ENCODE measurements at regions not wholly inside any gene's neighbourhood (a gene's known extent, or its start where the extent isn't known, plus 50 kb on each side); places are given as distances from the start of the nearest gene placed in this dataset.

DNA sequence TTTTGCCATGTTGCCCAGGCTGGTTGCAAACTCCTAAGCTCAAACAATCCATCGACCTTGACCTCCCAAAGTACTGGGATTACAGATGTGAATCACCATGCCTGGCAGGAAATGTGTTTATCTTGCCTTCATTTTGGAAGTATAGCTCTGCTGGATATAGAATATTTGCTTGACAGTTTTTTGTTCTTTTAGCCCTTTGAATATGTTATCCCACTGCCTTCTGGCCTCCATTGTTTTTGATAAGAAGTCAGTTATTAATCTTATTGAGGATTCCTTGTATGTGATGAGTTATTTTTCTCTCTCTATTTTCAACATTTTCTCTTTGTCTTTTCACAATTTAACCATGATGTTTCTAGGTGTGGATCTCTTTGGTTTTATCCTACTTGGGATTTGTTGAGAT, 112.9 kb upstream of the RAB3GAP2 start:
- H3K79me2 ChIP-seq (ENCODE audit: insufficient read depth) = no peaks in the 10 kb centered on the region
- POLR2A ChIA-PET = no interaction called here
- 15% methylated on average over 1 of the region's 1 CpG for WGBS (ENCODE audit: low lambda C conversion rate)

More for the DNA sequence above, 112.9 kb upstream of the RAB3GAP2 start:
- Histone ChIP-seq H3F3A (replicated peaks; ENCODE audit: insufficient read depth) (no peaks in the 10 kb centered on the region), H3K4me3 (ENCODE audit: low read depth in 2 of 2, low read length in 1 of 2) (no peak overlapping the region), H2AFZ (ENCODE audit: low read depth) (no peak overlapping the region), H3K4me1 (ENCODE audit: control insufficient read depth in 1 of 2, insufficient read depth in 2 of 2, low read depth in 1 of 2, low read length in 1 of 2) (no peaks in the 10 kb centered on the region), H3K9me2 (no peaks in the 10 kb centered on the region), H3K9me3 (0 out of 2 replicates have a peak, but pooled peaks cover 6% of the 10 kb centered on the region), H3K36me3 (replicated peaks in 1 of 2; ENCODE audit: control insufficient read depth in 1 of 2, insufficient read depth in 2 of 2, low read length in 1 of 2) (no peaks in the 10 kb centered on the region), H3K27ac (ENCODE audit: low read depth in 2 of 2, low read length in 1 of 2) (no peak overlapping the region), H3K9ac (no peak overlapping the region), H3K4me2 (no peak overlapping the region), H3K27me3 (ENCODE audit: insufficient read depth) (no peaks in the 10 kb centered on the region), H4K20me1 (ENCODE audit: insufficient read depth) (no peaks in the 10 kb centered on the region)
- TF ChIP-seq REST (IDR thresholded peaks at IDR 0.05; ENCODE audit: low read depth, low read length) (no peak), FOSL2 (IDR thresholded peaks at IDR 0.05; ENCODE audit: borderline replicate concordance, low read depth) (no peak), EZH2phosphoT487 (IDR thresholded peaks at IDR 0.05; ENCODE audit: borderline replicate concordance, low read depth) (no peak), JUND (IDR thresholded peaks at IDR 0.05) (no peak), MEF2A (IDR thresholded peaks at IDR 0.05; ENCODE audit: borderline replicate concordance, low read depth) (no peak), USF1 (IDR thresholded peaks at IDR 0.05; ENCODE audit: borderline replicate concordance, low read depth) (no peak), TEAD4 (IDR thresholded peaks at IDR 0.05; ENCODE audit: borderline replicate concordance, insufficient read depth) (no peak), TCF12 (IDR thresholded peaks at IDR 0.05) (no peak), RXRA (IDR thresholded peaks at IDR 0.05; ENCODE audit: borderline replicate concordance, low read depth) (no peak), ZBTB33 (IDR thresholded peaks at IDR 0.05; ENCODE audit: borderline replicate concordance, low read depth) (no peak), FOXM1 (IDR thresholded peaks at IDR 0.05; ENCODE audit: low read depth) (no peak), RCOR1 (IDR thresholded peaks at IDR 0.05; ENCODE audit: low read length) (no peak), SMC3 (IDR thresholded peaks at IDR 0.05; ENCODE audit: low read depth, low read length) (no peak), NFIC (IDR thresholded peaks at IDR 0.05; ENCODE audit: borderline replicate concordance) (no peak), CHD2 (IDR thresholded peaks at IDR 0.05; ENCODE audit: low read length, partially characterized antibody) (no peak), MXI1 (IDR thresholded peaks at IDR 0.05; ENCODE audit: low read depth, low read length) (no peak), MAX (IDR thresholded peaks at IDR 0.05; ENCODE audit: low read depth) (no peak)
- TF ChIP-seq, protein P1, sequence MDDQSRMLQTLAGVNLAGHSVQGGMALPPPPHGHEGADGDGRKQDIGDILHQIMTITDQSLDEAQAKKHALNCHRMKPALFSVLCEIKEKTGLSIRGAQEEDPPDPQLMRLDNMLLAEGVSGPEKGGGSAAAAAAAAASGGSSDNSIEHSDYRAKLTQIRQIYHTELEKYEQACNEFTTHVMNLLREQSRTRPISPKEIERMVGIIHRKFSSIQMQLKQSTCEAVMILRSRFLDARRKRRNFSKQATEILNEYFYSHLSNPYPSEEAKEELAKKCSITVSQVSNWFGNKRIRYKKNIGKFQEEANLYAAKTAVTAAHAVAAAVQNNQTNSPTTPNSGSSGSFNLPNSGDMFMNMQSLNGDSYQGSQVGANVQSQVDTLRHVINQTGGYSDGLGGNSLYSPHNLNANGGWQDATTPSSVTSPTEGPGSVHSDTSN (IDR thresholded peaks at IDR 0.05) = no peak
- no peak for DNase-seq
- CTCF ChIA-PET = no interaction called here
